ENCODE measurements at regions not wholly inside any gene's neighbourhood (a gene's known extent, or its start where the extent isn't known, plus 50 kb on each side); places are given as distances from the start of the nearest gene placed in this dataset.
"Not testable (repeated sequence)": the region's sequence is repeated elsewhere in the genome, so short reads cannot be mapped to it uniquely, and the experiment has no call there.

GRCh38 chr2:142307086-142307485, 176.3 kb upstream of the LRP1B start:
- H3K27ac ChIP-seq (ENCODE audit: low read length) = no peak overlapping the region
- no CpG with 5 or more reads among the region's 1 CpG for WGBS (ENCODE audit: insufficient coverage, insufficient read length)
- H3K4me1 ChIP-seq (ENCODE audit: control insufficient read depth, insufficient read depth, low read length) = no peaks in the 10 kb centered on the region
- no peaks in the 10 kb centered on the region for H3K36me3 ChIP-seq (ENCODE audit: control insufficient read depth, insufficient read depth, low read length)
- no peak overlapping the region for H3K4me3 ChIP-seq (ENCODE audit: low read length)
- H3K27me3 ChIP-seq (ENCODE audit: control insufficient read depth, insufficient read depth, low read length) = no peaks in the 10 kb centered on the region
- no peaks in the 10 kb centered on the region; the same call in 1 of the 2 replicates for H3K9me3 ChIP-seq (ENCODE audit: control insufficient read depth, insufficient read depth, low read length)
- DNase-seq (ENCODE audit: low read depth, low spot score) = no peak

- no peaks in the 10 kb centered on the region for H3K4me1 ChIP-seq (ENCODE audit: control insufficient read depth, insufficient read depth, low read length)
- no peak overlapping the region for H3K27ac ChIP-seq (ENCODE audit: low read length)
- DNase-seq (ENCODE audit: low read depth, low spot score) = no peak
- no peaks in the 10 kb centered on the region; the same call in 1 of the 2 replicates for H3K9me3 ChIP-seq (ENCODE audit: control insufficient read depth, insufficient read depth, low read length)
- no peaks in the 10 kb centered on the region for H3K27me3 ChIP-seq (ENCODE audit: control insufficient read depth, insufficient read depth, low read length)
- H3K36me3 ChIP-seq (ENCODE audit: control insufficient read depth, insufficient read depth, low read length) = no peaks in the 10 kb centered on the region
- no peak overlapping the region for H3K4me3 ChIP-seq (ENCODE audit: low read length)
Observed at GRCh38 chr2:142306131-142306530, 175.3 kb upstream of the LRP1B start.

- Histone ChIP-seq H3K9me3 (ENCODE audit: control insufficient read depth, insufficient read depth, low read length) (no peaks in the 10 kb centered on the region), H3K36me3 (ENCODE audit: control insufficient read depth, insufficient read depth, low read length) (no peaks in the 10 kb centered on the region), H3K4me3 (ENCODE audit: low read length) (no peak overlapping the region), H3K27me3 (ENCODE audit: control insufficient read depth, insufficient read depth, low read length) (no peaks in the 10 kb centered on the region), H3K27ac (ENCODE audit: low read length) (no peak overlapping the region), H3K4me1 (ENCODE audit: control insufficient read depth, insufficient read depth, low read length) (no peaks in the 10 kb centered on the region)
- no peak for DNase-seq (ENCODE audit: low read depth, low spot score)
Observed at GRCh38 chr2:142300517-142300916, 169.7 kb upstream of the LRP1B start.

GRCh38 chr2:142299021-142299420, 168.2 kb upstream of the LRP1B start:
- no peak overlapping the region for H3K4me3 ChIP-seq (ENCODE audit: low read length)
- no peaks in the 10 kb centered on the region for H3K27me3 ChIP-seq (ENCODE audit: control insufficient read depth, insufficient read depth, low read length)
- no peaks in the 10 kb centered on the region for H3K36me3 ChIP-seq (ENCODE audit: control insufficient read depth, insufficient read depth, low read length)
- H3K9me3 ChIP-seq (ENCODE audit: control insufficient read depth, insufficient read depth, low read length) = no peaks in the 10 kb centered on the region
- DNase-seq (ENCODE audit: low read depth, low spot score) = no peak
- H3K4me1 ChIP-seq (ENCODE audit: control insufficient read depth, insufficient read depth, low read length) = no peaks in the 10 kb centered on the region
- no peak overlapping the region for H3K27ac ChIP-seq (ENCODE audit: low read length)

GRCh38 chr2:142294225-142294624, 163.4 kb upstream of the LRP1B start:
- Histone ChIP-seq H3K27me3 (ENCODE audit: control insufficient read depth, insufficient read depth, low read length) (no peaks in the 10 kb centered on the region), H3K4me3 (ENCODE audit: low read length) (no peak overlapping the region), H3K9me3 (ENCODE audit: control insufficient read depth, insufficient read depth, low read length) (no peaks in the 10 kb centered on the region), H3K4me1 (ENCODE audit: control insufficient read depth, insufficient read depth, low read length) (no peaks in the 10 kb centered on the region), H3K36me3 (ENCODE audit: control insufficient read depth, insufficient read depth, low read length) (no peaks in the 10 kb centered on the region), H3K27ac (ENCODE audit: low read length) (no peak overlapping the region)
- no CpG with 5 or more reads among the region's 2 CpGs for WGBS (ENCODE audit: insufficient coverage, insufficient read length)
- no peak for DNase-seq (ENCODE audit: low read depth, low spot score)

GRCh38 chr2:142291969-142292368, 161.2 kb upstream of the LRP1B start:
- WGBS (ENCODE audit: insufficient coverage, insufficient read length) = no CpG with 5 or more reads among the region's 2 CpGs
- H3K27ac ChIP-seq (ENCODE audit: low read length) = no peak overlapping the region

GRCh38 chr2:142290931-142291330, 160.1 kb upstream of the LRP1B start:
- Histone ChIP-seq H3K9me3 (ENCODE audit: control insufficient read depth, insufficient read depth, low read length) (no peaks in the 10 kb centered on the region), H3K27ac (ENCODE audit: low read length) (no peak overlapping the region), H3K4me3 (ENCODE audit: low read length) (no peak overlapping the region), H3K36me3 (ENCODE audit: control insufficient read depth, insufficient read depth, low read length) (no peaks in the 10 kb centered on the region; the same call in 1 of the 2 replicates), H3K4me1 (ENCODE audit: control insufficient read depth, insufficient read depth, low read length) (no peaks in the 10 kb centered on the region; the same call in 1 of the 2 replicates), H3K27me3 (ENCODE audit: control insufficient read depth, insufficient read depth, low read length) (no peaks in the 10 kb centered on the region)
- no CpG with 5 or more reads among the region's 3 CpGs for WGBS (ENCODE audit: insufficient coverage, insufficient read length)
- no peak for DNase-seq (ENCODE audit: low read depth, low spot score)

More at GRCh38 chr2:142291969-142292368, 161.2 kb upstream of the LRP1B start:
- H3K9me3 ChIP-seq (ENCODE audit: control insufficient read depth, insufficient read depth, low read length) = no peaks in the 10 kb centered on the region
- no peaks in the 10 kb centered on the region for H3K4me1 ChIP-seq (ENCODE audit: control insufficient read depth, insufficient read depth, low read length)
- H3K36me3 ChIP-seq (ENCODE audit: control insufficient read depth, insufficient read depth, low read length) = no peaks in the 10 kb centered on the region
- no peaks in the 10 kb centered on the region for H3K27me3 ChIP-seq (ENCODE audit: control insufficient read depth, insufficient read depth, low read length)
- DNase-seq (ENCODE audit: low read depth, low spot score) = no peak
- H3K4me3 ChIP-seq (ENCODE audit: low read length) = no peak overlapping the region

- peak; percentile 66 for DNase-seq (ENCODE audit: low read depth, low spot score)
- H3K27me3 ChIP-seq (ENCODE audit: control insufficient read depth, insufficient read depth, low read length) = no peaks in the 10 kb centered on the region
- H3K4me3 ChIP-seq (ENCODE audit: low read length) = no peak overlapping the region
- no peaks in the 10 kb centered on the region; the same call in 1 of the 2 replicates for H3K36me3 ChIP-seq (ENCODE audit: control insufficient read depth, insufficient read depth, low read length)
- H3K4me1 ChIP-seq (ENCODE audit: control insufficient read depth, insufficient read depth, low read length) = no peaks in the 10 kb centered on the region; the same call in 1 of the 2 replicates
- H3K27ac ChIP-seq (ENCODE audit: low read length) = no peak overlapping the region
- H3K9me3 ChIP-seq (ENCODE audit: control insufficient read depth, insufficient read depth, low read length) = no peaks in the 10 kb centered on the region
- no CpG with 5 or more reads among the region's 7 CpGs for WGBS (ENCODE audit: insufficient coverage, insufficient read length)
Observed at GRCh38 chr2:142286618-142287017, 155.8 kb upstream of the LRP1B start.

GRCh38 chr2:142285480-142285879, 154.7 kb upstream of the LRP1B start:
- Histone ChIP-seq H3K36me3 (ENCODE audit: control insufficient read depth, insufficient read depth, low read length) (no peaks in the 10 kb centered on the region; the same call in 1 of the 2 replicates), H3K27ac (ENCODE audit: low read length) (no peak overlapping the region), H3K27me3 (ENCODE audit: control insufficient read depth, insufficient read depth, low read length) (no peaks in the 10 kb centered on the region), H3K4me3 (ENCODE audit: low read length) (no peak overlapping the region), H3K4me1 (ENCODE audit: control insufficient read depth, insufficient read depth, low read length) (no peaks in the 10 kb centered on the region; the same call in 1 of the 2 replicates), H3K9me3 (ENCODE audit: control insufficient read depth, insufficient read depth, low read length) (no peaks in the 10 kb centered on the region)
- DNase-seq (ENCODE audit: low read depth, low spot score) = no peak
- no CpG with 5 or more reads among the region's 4 CpGs for WGBS (ENCODE audit: insufficient coverage, insufficient read length)

- not testable (repeated sequence) for H3K27me3 ChIP-seq (ENCODE audit: control insufficient read depth, insufficient read depth, low read length); H3K4me3 ChIP-seq (ENCODE audit: low read length); DNase-seq (ENCODE audit: low read depth, low spot score); H3K36me3 ChIP-seq (ENCODE audit: control insufficient read depth, insufficient read depth, low read length); H3K4me1 ChIP-seq (ENCODE audit: control insufficient read depth, insufficient read depth, low read length); H3K27ac ChIP-seq (ENCODE audit: low read length); H3K9me3 ChIP-seq (ENCODE audit: control insufficient read depth, insufficient read depth, low read length)
- no CpG with 5 or more reads among the region's 4 CpGs for WGBS (ENCODE audit: insufficient coverage, insufficient read length)
Observed at GRCh38 chr2:142284336-142284735, 153.5 kb upstream of the LRP1B start.

- H3K4me1 ChIP-seq (ENCODE audit: control insufficient read depth, insufficient read depth, low read length) = no peaks in the 10 kb centered on the region
- H3K9me3 ChIP-seq (ENCODE audit: control insufficient read depth, insufficient read depth, low read length) = no peaks in the 10 kb centered on the region
- H3K27me3 ChIP-seq (ENCODE audit: control insufficient read depth, insufficient read depth, low read length) = no peaks in the 10 kb centered on the region
- no peak overlapping the region for H3K27ac ChIP-seq (ENCODE audit: low read length)
- no peak overlapping the region for H3K4me3 ChIP-seq (ENCODE audit: low read length)
- no CpG with 5 or more reads among the region's 5 CpGs for WGBS (ENCODE audit: insufficient coverage, insufficient read length)
- no peaks in the 10 kb centered on the region for H3K36me3 ChIP-seq (ENCODE audit: control insufficient read depth, insufficient read depth, low read length)
- DNase-seq (ENCODE audit: low read depth, low spot score) = no peak
Observed at GRCh38 chr2:142280831-142281230, 150.0 kb upstream of the LRP1B start.
